Hepatocyte (in vitro differentiated cells): ENCODE measurements at regions not wholly inside any gene's neighbourhood (a gene's known extent, or its start where the extent isn't known, plus 50 kb on each side); places are given as distances from the start of the nearest gene placed in this dataset.
"Not testable (repeated sequence)": the region's sequence is repeated elsewhere in the genome, so short reads cannot be mapped to it uniquely, and the experiment has no call there.

Source experiments
- CTCF ChIP-seq: fragments of 200-600 bp; sonication (generic); IDR thresholded peaks from 2 replicates; pipeline ENCODE4 v1.5.1; 2016; ENCODE audit warnings: antibody characterized with exemption, mild to moderate bottlenecking; ENCODE audit not compliant: poor library complexity
- EZH2 ChIP-seq: fragments of 200-600 bp; sonication (generic); IDR thresholded peaks from 2 replicates; pipeline ENCODE4 v1.6.1; 2016; ENCODE audit warnings: antibody characterized with exemption, mild to moderate bottlenecking, borderline replicate concordance
- EZH2phosphoT487 ChIP-seq: fragments of 200-600 bp; sonication (generic); IDR thresholded peaks from one replicate; pipeline ENCODE4 v1.6.1; 2018; ENCODE audit warnings: antibody characterized with exemption, mild to moderate bottlenecking, low read depth, moderate library complexity; ENCODE audit not compliant: unreplicated experiment, severe bottlenecking

GRCh38 chr6:134747197-134747596, 202.7 kb downstream of the ALDH8A1 start:
- TF ChIP-seq CTCF, EZH2, EZH2phosphoT487: not testable (repeated sequence)
